IMR-90 (cell line): ENCODE measurements at regions not wholly inside any gene's neighbourhood (a gene's known extent, or its start where the extent isn't known, plus 50 kb on each side); places are given as distances from the start of the nearest gene placed in this dataset.
A peak's percentile ranks its signal among the peaks of the same experiment; 100 is the strongest.

Experiments used
- ATAC-seq: fragments of 200-7000 bp; cut with Tn5 transposase; 2 replicates; pipeline ENCODE4 v1.9.1; 2020; ENCODE audit warnings: low read depth, mild to moderate bottlenecking, moderate library complexity
- BruUV-seq: library from RNA; stranded (reverse); fragments of 400-500 nt; replicated peaks from 2 replicates; lab custom pipeline; 2021; lab: Mats Ljungman, UMichigan
- CTCF ChIA-PET: fragments of 300-600 bp; formaldehyde crosslinking; extraction: SDS; loops from one replicate; lab custom pipeline; 2021; ENCODE audit warnings: antibody characterized with exemption; lab: Yijun Ruan, JAX
- POLR2A ChIA-PET: fragments of 300-600 bp; sonication (Branson Sonifier 250); formaldehyde crosslinking; loops from one replicate; lab custom pipeline; 2022; ENCODE audit warnings: antibody characterized with exemption; ENCODE audit not compliant: unreplicated experiment; lab: Charles Lee
- DNase-seq: peaks from one replicate; pipeline ENCODE4 v3.0.0; 2013
- H2AFZ ChIP-seq: replicated peaks from 2 replicates; pipeline ENCODE3; 2013; ENCODE audit warnings: low read length, mild to moderate bottlenecking; ENCODE audit not compliant: poor library complexity
- H2AK5ac ChIP-seq: 2 replicates; pipeline ENCODE4 v1.6.1; 2013; ENCODE audit warnings: low read depth, low read length, inconsistent platforms
- H2AK9ac ChIP-seq: replicated peaks from 2 replicates; pipeline ENCODE3; 2013; ENCODE audit warnings: mild to moderate bottlenecking, low read depth, low read length, moderate library complexity; ENCODE audit not compliant: poor library complexity
- H2BK120ac ChIP-seq: 2 replicates; pipeline ENCODE4 v1.6.1; 2013; ENCODE audit warnings: low read depth, low read length, inconsistent platforms
- H2BK15ac ChIP-seq: 3 replicates; pipeline ENCODE4 v1.6.1; 2013; ENCODE audit warnings: low read depth, low read length, inconsistent platforms
- H2BK20ac ChIP-seq: 2 replicates; pipeline ENCODE4 v1.6.1; 2013; ENCODE audit warnings: low read depth, mild to moderate bottlenecking, inconsistent platforms, low read length, moderate library complexity
- H2BK5ac ChIP-seq: 2 replicates; pipeline ENCODE4 v1.6.1; 2013; ENCODE audit warnings: mild to moderate bottlenecking, low read depth, low read length, inconsistent platforms; ENCODE audit not compliant: poor library complexity, severe bottlenecking
- H3K14ac ChIP-seq: replicated peaks from 2 replicates; pipeline ENCODE4 v1.6.1; 2013; ENCODE audit warnings: low read depth, low read length, inconsistent platforms
- H3K18ac ChIP-seq: 2 replicates; pipeline ENCODE4 v1.6.1; 2013; ENCODE audit warnings: low read depth, low read length, control low read depth
- H3K23ac ChIP-seq: 2 replicates; pipeline ENCODE4 v1.6.1; 2013; ENCODE audit warnings: low read depth, low read length, inconsistent platforms
- H3K27ac ChIP-seq: 2 replicates; pipeline ENCODE4 v1.5.1; 2013; ENCODE audit warnings: mild to moderate bottlenecking, control low read depth, low read length; ENCODE audit not compliant: insufficient read depth
- H3K27me3 ChIP-seq: 2 replicates; pipeline ENCODE4 v1.6.1; 2013; ENCODE audit warnings: low read length; ENCODE audit not compliant: control insufficient read depth, insufficient read depth
- H3K36me3 ChIP-seq: 2 replicates; pipeline ENCODE4 v1.6.1; 2013; ENCODE audit warnings: low read length, mixed read lengths; ENCODE audit not compliant: control insufficient read depth, insufficient read depth
- H3K4ac ChIP-seq: 2 replicates; pipeline ENCODE4 v1.6.1; 2013; ENCODE audit warnings: low read depth, low read length, inconsistent platforms
- H3K4me1 ChIP-seq: 2 replicates; pipeline ENCODE4 v1.6.1; 2013; ENCODE audit warnings: low read length, mixed read lengths; ENCODE audit not compliant: control insufficient read depth, insufficient read depth
- H3K4me2 ChIP-seq: 2 replicates; pipeline ENCODE4 v1.6.1; 2013; ENCODE audit warnings: low read depth, mild to moderate bottlenecking, control low read depth, low read length, moderate library complexity
- H3K4me3 ChIP-seq: 2 replicates; pipeline ENCODE4 v1.5.1; 2013; ENCODE audit warnings: low read depth, mild to moderate bottlenecking, control low read depth, low read length, moderate library complexity; ENCODE audit not compliant: insufficient read depth
- H3K56ac ChIP-seq: 2 replicates; pipeline ENCODE4 v1.6.1; 2013; ENCODE audit warnings: low read length, inconsistent platforms; ENCODE audit not compliant: insufficient read depth; ENCODE audit errors: extremely low read depth
- H3K79me1 ChIP-seq, 2 experiments: 2 replicates each; pipeline ENCODE4 v1.6.1; 2013; ENCODE audit warnings: low read length in 2 of 2, inconsistent platforms in 1 of 2, low read depth in 1 of 2
- H3K9ac ChIP-seq: 2 replicates; pipeline ENCODE4 v1.6.1; 2013; ENCODE audit warnings: low read depth, low read length, control low read depth
- H3K9me1 ChIP-seq: 2 replicates; pipeline ENCODE4 v1.6.1; 2013; ENCODE audit warnings: low read length, inconsistent platforms; ENCODE audit not compliant: insufficient read depth
- H3K9me3 ChIP-seq: 2 replicates; pipeline ENCODE4 v1.6.1; 2013; ENCODE audit warnings: low read length; ENCODE audit not compliant: control insufficient read depth, insufficient read depth
- H4K20me1 ChIP-seq: 2 replicates; pipeline ENCODE4 v1.6.1; 2013; ENCODE audit warnings: low read length, inconsistent platforms; ENCODE audit not compliant: insufficient read depth
- H4K5ac ChIP-seq: 2 replicates; pipeline ENCODE4 v1.6.1; 2013; ENCODE audit warnings: mild to moderate bottlenecking, low read depth, low read length, control low read depth
- H4K8ac ChIP-seq, 2 experiments: 2 replicates each; pipeline ENCODE4 v1.6.1; 2013; ENCODE audit warnings: low read depth in 2 of 2, low read length in 2 of 2, control low read depth in 1 of 2, inconsistent platforms in 1 of 2
- H4K91ac ChIP-seq: 2 replicates; pipeline ENCODE4 v1.6.1; 2013; ENCODE audit warnings: low read depth, low read length, inconsistent platforms; ENCODE audit not compliant: insufficient read depth
- BHLHE40 ChIP-seq: fragments of 150-350 bp; IDR thresholded peaks from 2 replicates; pipeline ENCODE4 v1.6.1; 2016; ENCODE audit warnings: mild to moderate bottlenecking, low read depth, low read length
- CEBPB ChIP-seq: IDR thresholded peaks from 2 replicates; pipeline ENCODE4 v1.6.1; 2012; ENCODE audit warnings: low read depth, low read length, improper control_type of control experiment
- CTCF ChIP-seq: conservative IDR thresholded peaks from 2 replicates; pipeline ENCODE4 v1.5.1; 2012; ENCODE audit warnings: mild to moderate bottlenecking, low read depth, low read length, improper control_type of control experiment
- ELK1 ChIP-seq: fragments of 150-350 bp; IDR thresholded peaks from 2 replicates; pipeline ENCODE4 v1.6.1; 2016; ENCODE audit warnings: low read depth, mild to moderate bottlenecking, low read length, moderate library complexity, borderline replicate concordance
- FOS ChIP-seq: fragments of 150-350 bp; IDR thresholded peaks from 2 replicates; pipeline ENCODE4 v1.6.1; 2016; ENCODE audit warnings: low read depth, low read length
- MAZ ChIP-seq: IDR thresholded peaks from 2 replicates; pipeline ENCODE4 v1.6.1; 2012; ENCODE audit warnings: low read depth, mild to moderate bottlenecking, low read length, improper control_type of control experiment, moderate library complexity, borderline replicate concordance
- NFE2L2 ChIP-seq: fragments of 150-350 bp; IDR thresholded peaks from 2 replicates; pipeline ENCODE4 v1.6.1; 2016; ENCODE audit warnings: low read depth, mild to moderate bottlenecking, low read length
- RAD21 ChIP-seq: IDR thresholded peaks from 2 replicates; pipeline ENCODE4 v1.6.1; 2012; ENCODE audit warnings: low read length, improper control_type of control experiment
- RCOR1 ChIP-seq: IDR thresholded peaks from 2 replicates; pipeline ENCODE4 v1.6.1; 2012; ENCODE audit warnings: mild to moderate bottlenecking, low read length, improper control_type of control experiment; ENCODE audit not compliant: insufficient replicate concordance
- USF2 ChIP-seq: fragments of 150-350 bp; IDR thresholded peaks from 2 replicates; pipeline ENCODE4 v1.6.1; 2017; ENCODE audit warnings: mild to moderate bottlenecking, antibody characterized with exemption, low read length, low read depth
- WGBS, 2 experiments: methylation state at CpG; one replicate each; pipeline versions ENCODE4 v1.1.5 to v1.1.7; 2013; ENCODE audit warnings: missing lambda C conversion rate in 2 of 2; ENCODE audit not compliant: insufficient read length in 1 of 2; ENCODE audit errors: extremely low coverage in 2 of 2; 5-methylcytosine and 5-hydroxymethylcytosine counted together
- dilution Hi-C: fragments of 300-500 bp; cut with HindIII; formaldehyde crosslinking; loops from one replicate; pipeline ENCODE4 v1.14.3; 2018; ENCODE audit warnings: low sequenced_read_pairs; ENCODE audit not compliant: unreplicated experiment
- in situ Hi-C: fragments of 300-500 bp; cut with MboI; formaldehyde crosslinking; loops from 3 replicates; pipeline ENCODE4 v1.14.3; 2019; ENCODE audit warnings: low sequenced_read_pairs, inconsistent platforms, mixed read lengths
- intact Hi-C: fragments of 100-400 bp; cut with micrococcal nuclease; formaldehyde crosslinking; loops from 2 replicates; pipeline ENCODE4 v1.10.0; 2022

- Histone ChIP-seq H4K91ac (peak overlapping the region; percentile 97), H3K4ac (peak overlapping the region; percentile 96), H2BK15ac (peak overlapping the region; percentile 97; the same call in 2 of the 3 replicates), H3K4me1 (peaks cover 38% of the 10 kb centered on the region), H3K79me1 (peaks cover 3 to 24% of the 10 kb centered on the region in 2 experiments; a peak in 3 of 4 replicates), H2BK20ac (peak overlapping the region; percentile 94), H3K56ac (no peak overlapping the region), H3K36me3 (no peaks in the 10 kb centered on the region), H2BK120ac (peak overlapping the region; percentile 99), H2BK5ac (peak overlapping the region; percentile 98), H3K27ac (no peak overlapping the region; the same call in 1 of the 2 replicates), H4K5ac (peak overlapping the region; percentile 93), H3K14ac (peak overlapping the region; percentile 96), H2AK9ac (no peak overlapping the region), H3K9me3 (no peaks in the 10 kb centered on the region), H2AFZ (no peak overlapping the region), H4K20me1 (no peaks in the 10 kb centered on the region), H3K4me2 (no peak overlapping the region), H3K9me1 (peaks cover 32% of the 10 kb centered on the region), H3K4me3 (no peak overlapping the region), H3K9ac (no peak overlapping the region), H2AK5ac (peak overlapping the region; percentile 100), H3K18ac (peak overlapping the region; percentile 90), H3K27me3 (no peaks in the 10 kb centered on the region), H4K8ac (peak overlapping the region; percentile 89), H3K23ac (peak overlapping the region; percentile 86; the same call in 1 of the 2 replicates)
- no peak for DNase-seq
- ChIA-PET CTCF (no interaction called here), POLR2A (interaction anchor here (0.6 kb wide), 1 partner anchor 168 kb away, joined by 3 read pairs; no protein-coding TSS in a partner anchor)
- BruUV-seq: no TSS peak
- dilution Hi-C loops (no loop called here), in situ Hi-C loops (loop anchor here (10.0 kb wide), 1 partner anchor 561 kb away; no protein-coding TSS in a partner anchor), intact Hi-C loops (loop anchor here (10.0 kb wide), 2 partner anchors 731 to 881 kb away; no protein-coding TSS in a partner anchor)
- TF ChIP-seq ELK1 (no peak), BHLHE40 (no peak), RCOR1 (no peak), FOS (no peak), MAZ (no peak), USF2 (no peak), NFE2L2 (no peak), RAD21 (no peak), CTCF (no peak), CEBPB (no peak)
- WGBS, 2 experiments: 100% methylated on average over 3 of the region's 5 CpGs; no CpG with 5 or more reads in 1 of the 2 experiments
- no peak for ATAC-seq
Observed at GRCh38 chr3:55163421-55163820, 235.6 kb upstream of the LRTM1 start.
